Mesendoderm (in vitro differentiated cells): ENCODE measurements at regions not wholly inside any gene's neighbourhood (a gene's known extent, or its start where the extent isn't known, plus 50 kb on each side); places are given as distances from the start of the nearest gene placed in this dataset.

Experiments
- DNase-seq: peaks from one replicate; pipeline ENCODE4 v3.0.0; 2013
- H2AK5ac ChIP-seq: 2 replicates; pipeline ENCODE4 v1.6.1; 2013; ENCODE audit warnings: low read length, inconsistent platforms
- H2BK120ac ChIP-seq: 2 replicates; pipeline ENCODE4 v1.6.1; 2013; ENCODE audit warnings: low read depth, mild to moderate bottlenecking, low read length, moderate library complexity, mixed read lengths
- H2BK15ac ChIP-seq: replicated peaks from 2 replicates; pipeline ENCODE4 v1.6.1; 2013; ENCODE audit warnings: low read depth, mild to moderate bottlenecking, moderate library complexity
- H2BK5ac ChIP-seq: 2 replicates; pipeline ENCODE4 v1.6.1; 2013; ENCODE audit warnings: low read length, inconsistent platforms
- H3K18ac ChIP-seq: 2 replicates; pipeline ENCODE4 v1.6.1; 2013; ENCODE audit warnings: mild to moderate bottlenecking, low read length, mixed read lengths
- H3K23ac ChIP-seq: one replicate; pipeline ENCODE4 v1.6.1; 2013; ENCODE audit warnings: low read length
- H3K27ac ChIP-seq: 2 replicates; pipeline ENCODE4 v1.5.1; 2013; ENCODE audit warnings: low read depth, mild to moderate bottlenecking, inconsistent platforms, low read length, moderate library complexity
- H3K27me3 ChIP-seq: 2 replicates; pipeline ENCODE4 v1.6.1; 2013; ENCODE audit warnings: low read length, control low read depth, mild to moderate bottlenecking, inconsistent platforms; ENCODE audit not compliant: insufficient read depth, poor library complexity
- H3K36me3 ChIP-seq: 2 replicates; pipeline ENCODE4 v1.6.1; 2013; ENCODE audit warnings: low read length, inconsistent platforms; ENCODE audit not compliant: control insufficient read depth, insufficient read depth
- H3K4ac ChIP-seq: one replicate; pipeline ENCODE4 v1.6.1; 2013; ENCODE audit warnings: low read depth, mild to moderate bottlenecking, low read length, moderate library complexity
- H3K4me1 ChIP-seq: 2 replicates; pipeline ENCODE4 v1.6.1; 2013; ENCODE audit warnings: low read depth, low read length, inconsistent platforms; ENCODE audit not compliant: control insufficient read depth
- H3K4me2 ChIP-seq: 2 replicates; pipeline ENCODE4 v1.6.1; 2013; ENCODE audit warnings: low read length
- H3K4me3 ChIP-seq: 2 replicates; pipeline ENCODE4 v1.5.1; 2013; ENCODE audit warnings: mild to moderate bottlenecking, low read length
- H3K56ac ChIP-seq: one replicate; pipeline ENCODE4 v1.6.1; 2013; ENCODE audit warnings: low read length
- H3K79me1 ChIP-seq: 2 replicates; pipeline ENCODE4 v1.6.1; 2013; ENCODE audit warnings: low read length, inconsistent platforms
- H3K79me2 ChIP-seq: 2 replicates; pipeline ENCODE4 v1.6.1; 2013; ENCODE audit warnings: mild to moderate bottlenecking, low read length; ENCODE audit not compliant: control insufficient read depth, insufficient read depth
- H3K9ac ChIP-seq: 2 replicates; pipeline ENCODE4 v1.6.1; 2013; ENCODE audit warnings: low read length, inconsistent platforms
- H4K5ac ChIP-seq: one replicate; pipeline ENCODE4 v1.6.1; 2013; ENCODE audit warnings: low read length
- H4K8ac ChIP-seq: one replicate; pipeline ENCODE4 v1.6.1; 2013; ENCODE audit warnings: low read depth, mild to moderate bottlenecking, control low read depth, low read length, moderate library complexity
- WGBS: extraction: QIAGEN DNeasy Blood & Tissue Kit; methylation state at CpG from one replicate; pipeline ENCODE4 v1.1.7; 2013; ENCODE audit warnings: low lambda C conversion rate, missing lambda C conversion rate; ENCODE audit not compliant: insufficient coverage; ENCODE audit errors: extremely low coverage; 5-methylcytosine and 5-hydroxymethylcytosine counted together

GRCh38 chr6:103855750-103856149 lies 1004.0 kb downstream of the HACE1 start:
- Histone ChIP-seq H3K23ac (no peak overlapping the region), H3K18ac (no peak overlapping the region), H2BK120ac (no peak overlapping the region), H3K36me3 (no peaks in the 10 kb centered on the region), H3K27ac (no peak overlapping the region), H3K56ac (no peak overlapping the region), H2BK15ac (no peak overlapping the region), H3K79me1 (no peaks in the 10 kb centered on the region), H3K79me2 (no peaks in the 10 kb centered on the region), H3K4me3 (no peak overlapping the region), H3K27me3 (no peaks in the 10 kb centered on the region), H3K4me1 (no peaks in the 10 kb centered on the region), H2AK5ac (no peak overlapping the region), H3K4me2 (no peak overlapping the region), H2BK5ac (no peak overlapping the region), H4K8ac (no peak overlapping the region), H3K4ac (no peak overlapping the region), H4K5ac (no peak overlapping the region), H3K9ac (no peak overlapping the region)
- no peak for DNase-seq
- no CpG with 5 or more reads among the region's 3 CpGs for WGBS

GRCh38 chr6:103854059-103854458 lies 1005.7 kb downstream of the HACE1 start:
- Histone ChIP-seq H4K5ac (no peak overlapping the region), H3K4me3 (no peak overlapping the region), H3K27ac (no peak overlapping the region), H3K36me3 (no peaks in the 10 kb centered on the region), H3K18ac (no peak overlapping the region), H3K56ac (no peak overlapping the region), H3K9ac (no peak overlapping the region), H2BK15ac (no peak overlapping the region), H3K4me1 (no peaks in the 10 kb centered on the region), H2BK5ac (no peak overlapping the region), H3K27me3 (no peaks in the 10 kb centered on the region), H3K4me2 (no peak overlapping the region), H3K79me2 (no peaks in the 10 kb centered on the region), H3K23ac (no peak overlapping the region), H2AK5ac (no peak overlapping the region), H2BK120ac (no peak overlapping the region), H3K4ac (no peak overlapping the region), H4K8ac (no peak overlapping the region), H3K79me1 (no peaks in the 10 kb centered on the region)
- DNase-seq, result peak; percentile 38

- H3K27ac ChIP-seq, result no peak overlapping the region
- DNase-seq, result no peak
- no peak overlapping the region for H2BK15ac ChIP-seq
- no peak overlapping the region for H3K18ac ChIP-seq
- H2AK5ac ChIP-seq, result no peak overlapping the region
- no peak overlapping the region for H3K56ac ChIP-seq
- H2BK120ac ChIP-seq, result no peak overlapping the region
- no peak overlapping the region for H3K4ac ChIP-seq
- H2BK5ac ChIP-seq, result no peak overlapping the region
- H3K4me2 ChIP-seq, result no peak overlapping the region
- H3K23ac ChIP-seq, result no peak overlapping the region
- H3K9ac ChIP-seq, result no peak overlapping the region
- H3K79me1 ChIP-seq, result no peaks in the 10 kb centered on the region
- no peaks in the 10 kb centered on the region for H3K79me2 ChIP-seq
- H3K36me3 ChIP-seq, result no peaks in the 10 kb centered on the region
- no peak overlapping the region for H4K5ac ChIP-seq
- WGBS, result no CpG with 5 or more reads among the region's 2 CpGs
- H3K4me3 ChIP-seq, result no peak overlapping the region
- H3K4me1 ChIP-seq, result no peaks in the 10 kb centered on the region
- no peaks in the 10 kb centered on the region for H3K27me3 ChIP-seq
- H4K8ac ChIP-seq, result no peak overlapping the region
These were observed 1021.3 kb downstream of the HACE1 start for GRCh38 chr6:103838457-103838856.

GRCh38 chr6:103826209-103826608 lies 1033.5 kb downstream of the HACE1 start:
- Histone ChIP-seq H4K8ac (no peak overlapping the region), H3K27ac (no peak overlapping the region), H3K4me3 (no peak overlapping the region), H3K79me1 (no peaks in the 10 kb centered on the region), H3K36me3 (no peaks in the 10 kb centered on the region), H3K23ac (no peak overlapping the region), H3K79me2 (no peaks in the 10 kb centered on the region), H2BK15ac (no peak overlapping the region), H3K9ac (no peak overlapping the region), H3K4me1 (no peaks in the 10 kb centered on the region), H2BK5ac (no peak overlapping the region), H2AK5ac (no peak overlapping the region), H3K27me3 (no peaks in the 10 kb centered on the region), H4K5ac (no peak overlapping the region), H2BK120ac (no peak overlapping the region), H3K56ac (no peak overlapping the region), H3K18ac (no peak overlapping the region), H3K4me2 (no peak overlapping the region), H3K4ac (no peak overlapping the region)
- no CpG with 5 or more reads among the region's 2 CpGs for WGBS
- no peak for DNase-seq

GRCh38 chr6:103820148-103820547 lies 1039.6 kb downstream of the HACE1 start:
- Histone ChIP-seq H2BK120ac (no peak overlapping the region), H3K56ac (no peak overlapping the region), H3K23ac (no peak overlapping the region), H3K79me1 (no peaks in the 10 kb centered on the region), H3K4me3 (no peak overlapping the region), H3K18ac (no peak overlapping the region), H4K8ac (no peak overlapping the region), H3K4me1 (no peaks in the 10 kb centered on the region), H3K27me3 (no peaks in the 10 kb centered on the region), H3K4me2 (no peak overlapping the region), H3K4ac (no peak overlapping the region), H2BK5ac (no peak overlapping the region), H3K27ac (no peak overlapping the region), H2AK5ac (no peak overlapping the region), H2BK15ac (no peak overlapping the region), H3K79me2 (no peaks in the 10 kb centered on the region), H3K36me3 (no peaks in the 10 kb centered on the region), H3K9ac (no peak overlapping the region), H4K5ac (no peak overlapping the region)
- no CpG with 5 or more reads among the region's 3 CpGs for WGBS
- peak; percentile 4 for DNase-seq

DNA sequence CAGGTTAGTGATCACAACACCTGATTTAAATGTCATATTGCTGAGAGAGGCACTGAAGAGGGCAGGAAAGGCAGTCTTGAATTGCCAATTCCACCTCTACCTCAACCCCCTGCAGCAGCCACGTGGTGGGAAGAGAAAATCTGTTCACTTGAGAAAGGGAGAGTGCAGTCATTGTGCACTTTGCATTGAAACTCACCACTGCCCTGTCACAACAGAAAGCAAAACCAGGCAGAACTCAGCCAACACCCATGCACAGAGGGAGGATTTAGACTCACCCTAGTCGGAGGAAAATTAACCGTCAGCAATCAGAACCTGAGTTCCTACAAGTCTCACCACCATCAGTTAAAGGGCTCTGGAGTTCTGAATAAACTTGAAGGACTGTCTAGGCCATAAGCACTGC lies 1040.2 kb downstream of the HACE1 start:
- no peaks in the 10 kb centered on the region for H3K79me1 ChIP-seq
- no peak overlapping the region for H2BK15ac ChIP-seq
- no peak overlapping the region for H3K18ac ChIP-seq
- H3K4me1 ChIP-seq, result no peaks in the 10 kb centered on the region
- H3K4me3 ChIP-seq, result no peak overlapping the region
- H3K36me3 ChIP-seq, result no peaks in the 10 kb centered on the region
- no peak overlapping the region for H2BK120ac ChIP-seq
- DNase-seq, result no peak
- H2BK5ac ChIP-seq, result no peak overlapping the region
- WGBS, result no CpG with 5 or more reads among the region's 3 CpGs
- no peak overlapping the region for H4K5ac ChIP-seq
- H3K79me2 ChIP-seq, result no peaks in the 10 kb centered on the region
- no peak overlapping the region for H3K27ac ChIP-seq
- H3K9ac ChIP-seq, result no peak overlapping the region
- no peak overlapping the region for H2AK5ac ChIP-seq
- H3K4me2 ChIP-seq, result no peak overlapping the region
- H3K4ac ChIP-seq, result no peak overlapping the region
- H4K8ac ChIP-seq, result no peak overlapping the region
- no peaks in the 10 kb centered on the region for H3K27me3 ChIP-seq
- no peak overlapping the region for H3K56ac ChIP-seq
- no peak overlapping the region for H3K23ac ChIP-seq
